Stimulated activated CD8-positive, alpha-beta memory T cell treated with anti-CD3 and anti-CD28 coated beads, Interleukin-4, amount 100 ng/mL, for 1 hour (primary cell): ENCODE measurements at regions not wholly inside any gene's neighbourhood (a gene's known extent, or its start where the extent isn't known, plus 50 kb on each side); places are given as distances from the start of the nearest gene placed in this dataset.

ENCODE experiments used
- DNase-seq, 2 donors: peaks; one replicate each; pipeline ENCODE4 v3.0.0-alpha.2; 2020; ENCODE audit warnings: low read depth in 2 of 2, low spot score in 1 of 2

DNA sequence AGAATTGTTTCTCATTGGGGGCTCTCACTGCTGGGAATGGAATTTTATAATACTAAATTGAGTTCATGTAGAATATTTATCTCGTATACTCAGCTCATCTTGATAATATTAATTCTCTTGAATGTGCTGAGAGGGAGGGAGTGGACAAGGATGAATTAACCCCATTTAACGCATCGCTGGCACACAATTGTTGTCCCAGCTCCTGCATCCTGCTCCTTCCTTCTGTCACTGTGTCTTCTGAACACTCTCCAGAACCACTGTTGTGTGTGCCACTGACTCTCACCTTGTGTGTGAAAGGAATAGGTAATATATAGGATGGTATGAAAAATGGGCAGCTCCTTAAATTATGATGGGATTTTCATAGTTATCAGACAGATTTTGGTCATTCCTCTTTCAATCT, 267.3 kb downstream of the MTRR start:
- DNase-seq = no peak

DNA sequence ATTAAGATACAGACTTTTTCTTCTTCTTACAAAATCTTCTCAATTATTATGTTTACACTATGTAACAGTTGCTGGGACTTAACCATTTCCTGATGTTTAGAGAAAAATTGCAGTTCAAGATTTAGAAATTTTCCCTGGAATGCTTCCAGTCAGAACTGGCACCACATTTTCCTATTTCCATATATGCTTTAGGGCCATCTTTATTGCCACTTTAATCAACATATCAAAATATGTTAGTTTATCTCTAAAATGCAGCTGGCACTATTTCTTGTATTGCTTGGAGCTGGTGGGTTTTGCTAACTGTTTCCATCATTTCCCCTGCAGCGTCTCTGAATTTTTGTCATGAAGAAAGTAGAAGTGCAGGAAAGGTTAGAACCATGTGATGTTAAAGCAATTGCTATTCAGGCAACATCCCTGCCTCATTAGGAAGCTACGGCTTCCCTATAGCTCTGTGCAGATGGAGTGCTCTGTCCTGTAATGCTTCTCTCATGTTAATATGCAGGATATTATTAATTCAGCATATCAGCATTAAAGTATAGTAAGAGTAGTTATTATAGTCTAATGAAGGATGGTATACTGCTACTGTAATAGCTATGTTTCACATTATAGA, 269.1 kb downstream of the MTRR start:
- no peak for DNase-seq

DNA sequence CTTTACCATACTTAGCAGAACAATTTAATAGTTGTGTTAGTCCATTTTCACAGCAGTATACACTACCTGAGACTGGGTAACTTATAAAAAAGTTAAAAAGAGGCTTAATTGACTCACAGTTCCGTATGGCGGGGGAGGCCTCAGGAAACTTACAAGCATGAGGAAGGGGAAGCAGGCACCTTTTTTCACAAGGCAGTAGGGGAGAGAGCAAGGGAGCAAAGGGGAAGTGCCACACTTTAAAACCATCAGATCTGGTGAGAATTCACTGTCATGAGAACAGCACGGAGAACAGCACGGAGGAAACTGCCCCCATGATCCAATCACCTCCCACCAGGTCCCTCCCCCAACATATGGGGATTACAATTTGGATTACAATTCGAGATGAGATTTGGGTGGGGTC, 269.9 kb downstream of the MTRR start:
- DNase-seq = no peak

DNA sequence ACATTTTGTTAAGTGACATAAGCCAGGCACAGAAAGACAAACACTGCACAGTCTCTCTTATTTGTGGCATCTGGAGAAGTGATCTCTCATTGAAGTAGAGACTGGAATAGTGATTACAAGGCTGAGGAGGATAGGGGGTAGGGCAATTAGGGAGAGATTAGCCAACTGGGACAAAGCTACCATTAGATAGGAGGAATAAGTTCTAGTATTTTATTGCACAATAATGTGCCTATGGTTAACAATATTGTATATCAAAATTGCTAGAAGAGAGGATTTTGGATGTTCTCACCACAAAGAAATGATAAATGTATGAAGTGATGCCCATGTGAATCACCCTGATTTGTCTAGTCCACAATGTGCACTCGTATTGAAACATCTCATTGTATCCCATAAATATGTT, 281.8 kb downstream of the MTRR start:
- no peak for DNase-seq

DNA sequence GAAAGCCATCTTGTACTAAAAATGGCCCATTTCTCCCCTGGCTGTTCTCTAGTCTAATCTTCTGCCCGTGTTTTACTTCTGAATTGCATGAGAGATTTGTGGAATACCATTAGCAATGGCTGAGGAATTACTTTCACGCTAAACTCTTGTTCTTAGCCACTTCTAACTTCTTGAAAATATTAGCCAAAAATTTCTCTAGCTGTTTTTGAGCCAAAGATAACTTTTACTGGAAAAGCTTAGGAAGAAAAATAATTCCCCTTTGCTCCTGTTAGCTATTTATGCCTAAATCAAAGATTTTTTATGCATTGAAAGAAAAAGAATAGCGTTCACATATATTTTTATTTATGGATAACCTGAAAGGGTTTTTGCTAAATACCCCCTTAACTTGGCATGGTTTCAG, 287.8 kb downstream of the MTRR start:
- DNase-seq = no peak

DNA sequence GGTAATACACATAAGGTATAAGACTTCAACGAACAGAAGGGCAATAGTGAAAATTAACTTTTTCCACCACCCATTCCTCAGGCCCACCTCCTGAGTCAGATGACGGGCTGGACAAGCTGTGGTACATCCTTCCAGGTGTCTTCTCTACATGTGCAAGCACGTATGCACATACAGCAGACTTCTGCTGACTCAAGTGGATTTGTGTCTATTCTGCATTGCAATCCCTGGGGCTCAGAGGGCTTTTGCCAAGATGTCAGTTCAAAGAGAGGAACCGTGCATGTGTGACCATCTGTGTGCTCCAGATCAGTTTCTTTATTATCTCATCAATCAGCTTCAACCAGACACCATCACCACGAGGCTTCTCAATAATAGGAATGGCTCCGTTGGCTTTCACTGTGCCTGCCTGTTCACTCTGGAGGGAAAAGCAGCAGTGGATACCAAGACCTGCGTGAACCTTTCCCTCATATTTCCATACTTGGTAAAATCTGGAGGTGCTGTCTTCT, 288.4 kb downstream of the MTRR start:
- DNase-seq = no peak

- no peak for DNase-seq
Measured at GRCh38 chr5:8176101-8176693, 307.2 kb downstream of the MTRR start.

DNA sequence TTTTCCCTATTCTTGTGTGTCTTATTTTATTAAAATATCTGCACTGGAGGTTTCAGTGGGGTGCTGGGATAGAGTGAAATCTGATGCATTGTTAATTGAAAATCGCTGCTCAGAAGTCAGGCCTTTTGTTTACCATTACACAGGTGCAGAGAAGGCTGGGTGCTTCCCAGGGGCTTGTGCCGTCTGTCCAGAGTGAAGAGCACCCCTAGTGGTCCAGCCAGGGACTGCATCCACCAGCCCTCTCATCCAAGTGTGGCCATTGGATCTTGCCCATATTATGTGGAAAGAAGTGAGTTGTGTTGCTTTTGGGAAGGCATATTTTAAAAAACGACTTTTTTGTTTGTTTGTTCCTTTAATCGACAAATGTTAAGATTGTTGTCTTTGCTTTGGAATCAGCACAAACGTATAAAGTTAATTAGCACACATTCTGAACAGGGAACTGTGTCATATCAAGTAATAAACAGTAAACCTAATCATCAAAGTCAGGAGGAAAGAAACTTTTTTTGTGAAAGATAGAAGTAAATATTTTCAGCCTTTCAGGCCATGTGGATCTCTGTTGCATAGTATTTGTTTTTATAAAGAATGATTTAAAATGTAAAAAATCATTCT, 315.6 kb downstream of the MTRR start:
- DNase-seq = no peak

GRCh38 chr5:8185852-8186251, 316.9 kb downstream of the MTRR start:
- DNase-seq = no peak

DNA sequence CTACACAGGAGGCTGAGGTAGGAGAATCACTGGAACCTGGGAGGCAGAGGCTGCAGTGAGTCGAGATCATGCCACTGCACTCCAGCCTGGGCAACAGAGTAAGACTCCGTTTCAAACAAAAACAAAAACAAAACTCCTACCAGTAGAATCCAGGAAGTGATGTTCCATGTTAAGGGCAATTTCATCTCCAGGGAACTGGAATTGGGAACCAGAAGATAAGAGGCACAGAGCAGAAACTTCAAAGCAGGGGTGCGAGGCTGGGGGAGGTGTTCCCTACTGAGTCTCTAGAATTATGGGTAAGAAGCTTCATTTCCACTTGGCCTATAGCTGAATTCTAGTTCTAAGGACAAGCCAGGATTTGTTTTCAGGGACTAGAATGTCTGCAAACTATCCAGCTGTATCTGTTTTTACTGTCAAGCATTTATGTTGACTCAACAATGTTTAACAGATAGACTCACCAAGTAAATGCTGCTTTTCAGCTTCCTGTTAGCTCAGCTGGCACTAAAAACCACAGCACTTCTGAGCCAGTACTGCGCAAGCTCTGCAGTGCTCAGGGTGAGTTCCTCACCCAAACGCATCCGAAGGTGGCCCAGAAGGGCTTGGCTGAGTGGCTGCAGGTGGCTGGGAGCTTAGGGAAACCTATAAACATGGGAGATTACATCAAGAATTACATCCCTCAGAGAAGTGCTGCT, 320.1 kb downstream of the MTRR start:
- no peak for DNase-seq

- no peak for DNase-seq
Measured at GRCh38 chr5:8192840-8193239, 323.9 kb downstream of the MTRR start.

- no peak for DNase-seq
Measured at GRCh38 chr5:8196061-8196460, 327.1 kb downstream of the MTRR start.

- no peak for DNase-seq
Measured at GRCh38 chr5:8208307-8208706, 339.4 kb downstream of the MTRR start.

DNA sequence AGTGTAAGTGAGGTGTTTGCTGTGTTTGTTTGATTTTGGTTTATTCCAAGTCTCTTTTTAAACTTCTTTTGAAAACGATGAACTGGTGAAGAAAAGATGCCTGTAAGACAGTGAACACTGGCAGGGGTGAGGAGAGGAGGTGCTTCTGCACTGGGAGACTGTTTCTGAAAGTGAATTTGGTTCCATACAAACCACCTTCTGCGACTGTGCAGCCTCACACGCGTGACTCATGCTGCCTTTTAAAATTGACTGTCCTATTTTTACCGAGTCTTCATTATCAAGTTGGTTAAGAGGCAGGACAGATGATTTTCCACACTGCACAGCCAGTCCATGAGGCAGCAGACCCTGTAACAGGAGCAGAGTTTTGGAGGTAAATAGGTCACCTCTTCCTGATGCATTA, 340.6 kb downstream of the MTRR start:
- DNase-seq = no peak

DNA sequence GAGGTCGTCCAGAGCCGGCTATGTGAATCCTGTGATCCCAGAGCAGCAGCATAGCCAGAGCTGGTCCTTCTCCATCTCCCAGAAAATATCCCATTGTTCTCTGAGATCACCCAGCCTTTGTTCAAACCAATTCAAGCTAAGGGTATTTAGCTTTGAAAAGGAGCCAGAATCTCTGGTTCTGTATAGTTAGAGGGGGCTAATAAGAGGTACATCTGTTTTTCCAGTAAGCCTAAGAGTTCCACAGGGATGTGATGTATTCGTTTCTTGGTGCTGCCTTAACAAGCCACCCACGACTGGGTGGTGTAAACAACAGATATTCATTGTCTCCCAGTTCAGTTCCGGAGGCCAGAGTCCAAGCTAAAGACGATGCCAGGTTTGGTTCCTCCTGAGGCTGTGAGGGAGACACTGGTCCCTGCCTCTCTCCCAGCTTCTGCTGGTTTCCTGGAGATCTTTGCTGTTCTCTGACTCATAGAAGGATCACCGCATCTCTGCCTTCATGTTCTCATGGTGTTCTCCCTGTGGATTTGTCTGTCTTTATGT, 344.8 kb downstream of the MTRR start:
- DNase-seq = no peak

DNA sequence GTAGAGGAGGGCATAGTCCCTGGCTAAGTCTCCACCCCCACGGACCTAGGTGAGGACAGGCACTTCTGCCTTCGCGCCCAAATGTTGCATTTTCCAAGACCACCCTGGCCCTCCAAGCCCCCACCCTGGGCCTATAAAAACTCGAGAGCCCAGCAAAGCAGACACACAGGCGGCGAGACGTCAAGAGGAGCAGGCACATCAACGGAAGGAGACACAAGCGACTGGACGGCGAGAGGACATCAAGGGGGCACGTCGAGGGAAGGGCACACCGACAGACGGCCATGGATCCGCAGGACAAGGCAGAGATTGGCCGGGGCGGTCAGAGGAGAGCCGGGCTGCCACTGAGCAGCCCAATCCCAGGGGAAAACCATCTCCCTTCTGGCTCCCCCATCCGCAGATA, 348.0 kb downstream of the MTRR start:
- no peak for DNase-seq

GRCh38 chr5:8226148-8226547, 357.2 kb downstream of the MTRR start:
- DNase-seq = no peak

GRCh38 chr5:8227112-8227511, 358.2 kb downstream of the MTRR start:
- no peak for DNase-seq

GRCh38 chr5:8229551-8229950, 360.6 kb downstream of the MTRR start:
- no peak for DNase-seq

DNA sequence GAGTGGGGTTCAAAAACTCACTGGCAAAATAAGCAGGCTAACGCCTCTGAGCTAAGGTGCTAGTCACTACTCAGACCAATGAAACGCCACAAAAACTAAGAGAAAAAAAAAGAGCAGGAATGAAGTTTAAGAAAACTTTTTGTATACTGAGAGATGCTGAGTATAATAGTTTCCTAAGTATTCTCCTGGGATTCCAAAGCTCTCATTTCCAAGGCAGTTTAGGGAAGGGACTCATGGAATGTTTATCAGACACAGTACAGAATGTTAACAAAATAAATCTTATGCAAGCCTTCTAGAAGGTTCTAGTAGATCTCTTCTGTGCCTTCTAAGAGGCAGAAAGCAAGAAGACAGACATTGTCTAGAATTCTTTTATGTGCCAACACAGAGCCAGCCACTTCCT, 361.9 kb downstream of the MTRR start:
- DNase-seq = no peak

DNA sequence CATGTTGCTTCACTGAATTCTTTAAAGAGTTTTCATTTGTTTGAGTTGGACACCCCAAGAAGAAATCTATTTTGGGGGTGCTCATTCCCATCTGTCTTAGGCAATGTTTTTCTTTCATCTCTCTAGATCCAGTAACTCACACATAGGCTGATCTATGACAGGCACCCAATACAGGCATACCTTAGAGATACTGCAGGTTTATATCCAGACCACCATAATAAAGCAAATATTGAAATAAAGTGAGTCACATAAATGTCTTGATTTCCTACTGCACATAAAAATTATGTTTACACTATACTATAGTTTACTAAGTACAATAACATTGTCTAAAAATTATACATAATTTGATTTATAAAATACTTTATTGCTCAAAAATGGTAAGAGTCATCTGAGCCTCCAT, 364.5 kb downstream of the MTRR start:
- DNase-seq = no peak

GRCh38 chr5:8234179-8234770, 365.3 kb downstream of the MTRR start:
- no peak for DNase-seq
